H1 (cell line): ENCODE measurements at regions not wholly inside any gene's neighbourhood (a gene's known extent, or its start where the extent isn't known, plus 50 kb on each side); places are given as distances from the start of the nearest gene placed in this dataset.

Experiments
- CTCF ChIA-PET: fragments of 300-600 bp; sonication (Branson Sonifier 250); formaldehyde crosslinking; loops from one replicate; lab custom pipeline; 2021; ENCODE audit not compliant: partially characterized antibody; lab: Charles Lee
- POLR2A ChIA-PET: fragments of 300-600 bp; sonication (Branson Sonifier 250); formaldehyde crosslinking; loops from one replicate; lab custom pipeline; 2021; ENCODE audit warnings: inconsistent platforms; ENCODE audit not compliant: partially characterized antibody; lab: Charles Lee
- DNase-seq, 2 experiments: peaks; one replicate each; pipeline versions ENCODE4 v3.0.0 to v3.0.0-alpha.2; 2010 to 2022; ENCODE audit warnings: low spot score in 2 of 2, low read depth in 1 of 2, mixed read lengths in 1 of 2
- FAIRE-seq: peaks from 2 replicates; lab custom pipeline; 2011; peaks lifted over from hg19 to GRCh38; lab: Jason Lieb, UNC
- H2AFZ ChIP-seq: 2 replicates; pipeline ENCODE4 v1.8.1; 2012; ENCODE audit warnings: low read length, inconsistent platforms
- H2AK5ac ChIP-seq: 2 replicates; pipeline ENCODE4 v1.6.1; 2013; ENCODE audit warnings: low read depth, low read length
- H2BK120ac ChIP-seq: replicated peaks from 2 replicates; pipeline ENCODE3; 2013; ENCODE audit warnings: low read depth, low read length, inconsistent platforms
- H2BK12ac ChIP-seq: 2 replicates; pipeline ENCODE4 v1.6.1; 2013; ENCODE audit warnings: low read depth, low read length
- H2BK15ac ChIP-seq: 2 replicates; pipeline ENCODE4 v1.6.1; 2013; ENCODE audit warnings: low read length
- H2BK20ac ChIP-seq: 2 replicates; pipeline ENCODE4 v1.6.1; 2013; ENCODE audit warnings: low read length
- H2BK5ac ChIP-seq: 2 replicates; pipeline ENCODE4 v1.6.1; 2013; ENCODE audit warnings: low read depth, low read length
- H3K14ac ChIP-seq: 2 replicates; pipeline ENCODE4 v1.6.1; 2013; ENCODE audit warnings: inconsistent platforms; ENCODE audit not compliant: insufficient read length
- H3K18ac ChIP-seq: 2 replicates; pipeline ENCODE4 v1.6.1; 2013; ENCODE audit warnings: low read length; ENCODE audit errors: extremely low read depth
- H3K23ac ChIP-seq: 2 replicates; pipeline ENCODE4 v1.6.1; 2013; ENCODE audit warnings: inconsistent platforms; ENCODE audit not compliant: insufficient read length
- H3K23me2 ChIP-seq: 2 replicates; pipeline ENCODE4 v1.6.1; 2013; ENCODE audit warnings: low read depth, low read length
- H3K27ac ChIP-seq: 2 replicates; pipeline ENCODE4 v1.6.1; 2011; ENCODE audit warnings: low read depth, low read length, inconsistent platforms
- H3K27me3 ChIP-seq, 4 experiments: replicated peaks in 1 of 4; 1 replicate in 1 of 4; 2 replicates in 3 of 4; pipeline versions ENCODE4 v1.6.1 to v1.8.1; 2011 to 2013; ENCODE audit warnings: low read length in 3 of 4, mild to moderate bottlenecking in 3 of 4, inconsistent platforms in 2 of 4, mixed read lengths in 2 of 4, moderate library complexity in 1 of 4; ENCODE audit not compliant: control insufficient read depth in 3 of 4, insufficient read depth in 3 of 4; ENCODE audit errors: extremely low read depth in 1 of 4
- H3K36me3 ChIP-seq, 4 experiments: 2 replicates each; pipeline versions ENCODE4 v1.6.1 to v1.8.1; 2011 to 2013; ENCODE audit warnings: mild to moderate bottlenecking in 4 of 4, low read length in 3 of 4, moderate library complexity in 2 of 4, control low read depth in 1 of 4, inconsistent platforms in 1 of 4; ENCODE audit not compliant: insufficient read depth in 4 of 4, control insufficient read depth in 2 of 4
- H3K4ac ChIP-seq: replicated peaks from 2 replicates; pipeline ENCODE3; 2013; ENCODE audit warnings: low read length, low read depth, mixed read lengths, inconsistent platforms; ENCODE audit not compliant: insufficient read length
- H3K4me1 ChIP-seq, 4 experiments: replicated peaks in 1 of 4; 1 replicate in 1 of 4; 2 replicates in 3 of 4; pipeline versions ENCODE4 v1.6.1 to v1.8.1; 2011 to 2013; ENCODE audit warnings: low read length in 3 of 4, inconsistent platforms in 2 of 4, mixed read lengths in 1 of 4; ENCODE audit not compliant: insufficient read depth in 4 of 4, control insufficient read depth in 3 of 4
- H3K4me2 ChIP-seq, 2 experiments: 2 replicates each; pipeline versions ENCODE4 v1.6.1 to v1.8.1; 2011 to 2013; ENCODE audit warnings: low read depth in 2 of 2, low read length in 2 of 2, control low read depth in 1 of 2, inconsistent platforms in 1 of 2, mild to moderate bottlenecking in 1 of 2; ENCODE audit not compliant: insufficient read depth in 1 of 2
- H3K4me3 ChIP-seq, 4 experiments: fragments of 200-600, 300-600 bp in 1 of 4; sonication (generic), shearing (Covaris generic), sonication (Bioruptor Twin) in 1 of 4; 2 replicates each; pipeline versions ENCODE4 v1.5.1 to v1.8.1; 2011 to 2016; ENCODE audit warnings: low read length in 4 of 4, low read depth in 3 of 4, control low read depth in 2 of 4, inconsistent platforms in 2 of 4, mild to moderate bottlenecking in 2 of 4, mixed read lengths in 1 of 4, moderate library complexity in 1 of 4; ENCODE audit not compliant: insufficient read depth in 2 of 4; ENCODE audit errors: extremely low read depth in 1 of 4
- H3K56ac ChIP-seq: replicated peaks from 2 replicates; pipeline ENCODE3; 2013; ENCODE audit warnings: low read depth, mild to moderate bottlenecking, mixed read lengths, low read length, inconsistent platforms; ENCODE audit not compliant: insufficient read length
- H3K79me1 ChIP-seq: 2 replicates; pipeline ENCODE4 v1.6.1; 2013; ENCODE audit warnings: low read depth, low read length, control low read depth
- H3K79me2 ChIP-seq, 2 experiments: 2 replicates each; pipeline versions ENCODE4 v1.6.1 to v1.8.1; 2012 to 2013; ENCODE audit warnings: low read length in 2 of 2, mild to moderate bottlenecking in 2 of 2, inconsistent platforms in 1 of 2; ENCODE audit not compliant: insufficient read depth in 2 of 2, control insufficient read depth in 1 of 2
- H3K9ac ChIP-seq, 4 experiments: replicated peaks in 1 of 4; 1 replicate in 1 of 4; 2 replicates in 3 of 4; pipeline versions ENCODE4 v1.6.1 to v1.8.1; 2011 to 2013; ENCODE audit warnings: low read depth in 3 of 4, low read length in 3 of 4, control low read depth in 2 of 4, mild to moderate bottlenecking in 2 of 4, moderate library complexity in 2 of 4, inconsistent platforms in 1 of 4; ENCODE audit errors: extremely low read depth in 1 of 4
- H3K9me3 ChIP-seq, 2 experiments: 2 replicates each; pipeline versions ENCODE4 v1.6.1 to v1.8.1; 2012 to 2013; ENCODE audit warnings: mild to moderate bottlenecking in 2 of 2, moderate library complexity in 2 of 2, control low read depth in 1 of 2, inconsistent platforms in 1 of 2, low read depth in 1 of 2, low read length in 1 of 2, mixed read lengths in 1 of 2; ENCODE audit not compliant: insufficient read depth in 2 of 2
- H4K20me1 ChIP-seq, 2 experiments: replicated peaks in 1 of 2; 2 replicates each; pipeline versions ENCODE3 to v1.8.1; 2011 to 2013; ENCODE audit warnings: inconsistent platforms in 2 of 2, low read length in 2 of 2, mild to moderate bottlenecking in 1 of 2; ENCODE audit not compliant: insufficient read depth in 2 of 2, control insufficient read depth in 1 of 2
- H4K5ac ChIP-seq: 2 replicates; pipeline ENCODE4 v1.6.1; 2013; ENCODE audit warnings: low read length, low read depth, mixed read lengths, inconsistent platforms; ENCODE audit not compliant: insufficient read length
- H4K8ac ChIP-seq: 2 replicates; pipeline ENCODE4 v1.8.0; 2013; ENCODE audit warnings: mild to moderate bottlenecking, moderate library complexity, low read length, inconsistent platforms; ENCODE audit not compliant: insufficient read depth; ENCODE audit errors: extremely low read depth
- H4K91ac ChIP-seq: replicated peaks from 2 replicates; pipeline ENCODE3; 2013; ENCODE audit warnings: low read length, mixed read lengths, inconsistent platforms; ENCODE audit not compliant: insufficient read length
- JUN ChIP-seq: IDR thresholded peaks from 2 replicates; pipeline ENCODE4 v1.6.1; 2011; ENCODE audit warnings: low read depth, mild to moderate bottlenecking, improper control_type of control experiment, low read length
- JUND ChIP-seq: IDR thresholded peaks from 2 replicates; pipeline ENCODE4 v1.6.1; 2011; ENCODE audit warnings: mild to moderate bottlenecking, improper control_type of control experiment, low read length
- POLR2AphosphoS5 ChIP-seq: IDR thresholded peaks from 2 replicates; pipeline ENCODE4 v1.6.1; 2011; ENCODE audit warnings: low read depth, low read length
- SP2 ChIP-seq: IDR thresholded peaks from 2 replicates; pipeline ENCODE4 v1.6.1; 2012; ENCODE audit warnings: mild to moderate bottlenecking, low read length, inconsistent platforms
- TEAD4 ChIP-seq: IDR thresholded peaks from 2 replicates; pipeline ENCODE4 v1.6.1; 2012; ENCODE audit warnings: low read depth, low read length, inconsistent platforms, mixed read lengths
- WGBS, 2 experiments: shearing (Covaris generic) in 1 of 2; methylation state at CpG; one replicate each; pipeline versions ENCODE4 v1.1.6 to v1.1.7; 2013 to 2015; ENCODE audit warnings: low lambda C conversion rate in 2 of 2, mixed read lengths in 2 of 2, inconsistent platforms in 1 of 2, low coverage in 1 of 2, missing lambda C conversion rate in 1 of 2; ENCODE audit not compliant: insufficient replicate concordance in 2 of 2, insufficient coverage in 1 of 2, insufficient read length in 1 of 2; ENCODE audit errors: extremely low coverage in 1 of 2, missing lambda C conversion rate in 1 of 2; 5-methylcytosine and 5-hydroxymethylcytosine counted together

DNA sequence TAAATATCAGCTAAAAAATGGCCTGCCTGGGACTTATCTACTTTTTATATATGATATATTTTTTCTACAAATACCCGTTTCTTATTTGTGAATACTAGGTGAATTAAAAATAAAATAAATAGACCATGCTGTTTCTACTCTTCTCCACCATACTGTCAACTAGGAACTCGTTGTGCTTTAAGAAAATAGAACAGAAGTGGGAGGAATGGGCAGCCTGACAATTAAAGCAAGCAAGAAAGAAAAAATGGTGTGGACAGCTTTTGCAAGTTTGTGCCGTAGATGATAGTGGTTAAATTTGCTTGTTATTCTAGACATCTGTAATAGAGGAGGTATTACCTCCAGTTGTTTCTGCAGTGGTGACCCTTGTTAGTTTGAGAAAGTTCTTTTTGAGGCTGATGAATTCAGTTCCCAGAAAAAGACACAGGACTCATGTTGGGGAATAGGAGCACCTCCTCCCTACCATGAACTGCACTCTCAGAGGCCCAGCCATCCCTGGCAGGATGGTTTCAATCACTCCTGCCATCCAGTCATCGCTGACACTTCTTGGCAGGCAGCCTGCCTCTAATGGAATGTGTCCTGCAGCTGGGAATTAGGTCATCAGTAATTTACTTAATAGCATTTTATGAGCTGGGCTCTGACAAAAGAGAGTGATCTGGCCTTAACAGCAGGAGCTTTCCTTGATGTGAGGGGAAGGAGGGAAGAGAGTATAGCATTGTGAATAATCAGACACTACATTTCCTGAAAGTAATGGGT lies 105.0 kb upstream of the GAP43 start:
- CTCF ChIA-PET, result interaction anchor here (1.0 kb wide), 1 partner anchor 17 kb away, joined by 3 read pairs; no protein-coding TSS in a partner anchor
- Histone ChIP-seq H3K23ac (no peak overlapping the region), H3K27me3 (no peaks in the 10 kb centered on the region), H2AFZ (no peak overlapping the region), H3K36me3 (no peaks in the 10 kb centered on the region), H4K20me1 (no peaks in the 10 kb centered on the region), H2BK120ac (no peak overlapping the region), H3K18ac (no peak overlapping the region), H3K4me3 (peak overlapping the region in 1 of 4 experiments; percentile 5; a peak in 1 of 8 replicates), H3K14ac (no peak overlapping the region), H3K9me3 (no peaks in the 10 kb centered on the region), H4K5ac (no peak overlapping the region), H2BK12ac (no peak overlapping the region), H2BK15ac (no peak overlapping the region), H4K8ac (no peak overlapping the region), H2BK20ac (no peak overlapping the region), H3K79me2 (no peaks in the 10 kb centered on the region), H3K79me1 (no peaks in the 10 kb centered on the region), H3K4ac (no peak overlapping the region), H2BK5ac (no peak overlapping the region), H4K91ac (no peak overlapping the region), H3K4me2 (no peak overlapping the region), H3K27ac (no peak overlapping the region), H2AK5ac (no peak overlapping the region), H3K9ac (no peak overlapping the region), H3K4me1 (peaks cover 3 to 8% (median 5%) of the 10 kb centered on the region in 4 experiments; a peak in 5 of 7 replicates), H3K23me2 (peaks cover 2% of the 10 kb centered on the region; the same call in 1 of the 2 replicates), H3K56ac (no peak overlapping the region)
- WGBS, 2 experiments, result 81% methylated on average over 4 of the region's 4 CpGs; no CpG with 5 or more reads in 1 of the 2 experiments
- POLR2A ChIA-PET, result no interaction called here
- no peak for FAIRE-seq
- TF ChIP-seq JUND, result peak; percentile 76
- no peak for TF ChIP-seq POLR2AphosphoS5
- TF ChIP-seq JUN, result peak; percentile 42; the same call in 1 of the 2 replicates
- no peak for TF ChIP-seq SP2
- peak; percentile 48; the same call in 1 of the 2 replicates for TF ChIP-seq TEAD4
- no peak for DNase-seq
